MM.1S (cell line): ENCODE measurements at regions not wholly inside any gene's neighbourhood (a gene's known extent, or its start where the extent isn't known, plus 50 kb on each side); places are given as distances from the start of the nearest gene placed in this dataset.

Experiments used
- EZH2 ChIP-seq: fragments of 300-600 bp; sonication (generic); optimal IDR thresholded peaks from 2 replicates; pipeline ENCODE3; 2017; ENCODE audit warnings: low read depth, mild to moderate bottlenecking, antibody characterized with exemption, low read length, mixed read lengths
- TF ChIP-seq, protein P1 (sequence below): fragments of 300-600 bp; sonication (generic); IDR thresholded peaks from 2 replicates; pipeline ENCODE4 v1.5.1; 2016; ENCODE audit warnings: antibody characterized with exemption, low read length, mixed read lengths

DNA sequence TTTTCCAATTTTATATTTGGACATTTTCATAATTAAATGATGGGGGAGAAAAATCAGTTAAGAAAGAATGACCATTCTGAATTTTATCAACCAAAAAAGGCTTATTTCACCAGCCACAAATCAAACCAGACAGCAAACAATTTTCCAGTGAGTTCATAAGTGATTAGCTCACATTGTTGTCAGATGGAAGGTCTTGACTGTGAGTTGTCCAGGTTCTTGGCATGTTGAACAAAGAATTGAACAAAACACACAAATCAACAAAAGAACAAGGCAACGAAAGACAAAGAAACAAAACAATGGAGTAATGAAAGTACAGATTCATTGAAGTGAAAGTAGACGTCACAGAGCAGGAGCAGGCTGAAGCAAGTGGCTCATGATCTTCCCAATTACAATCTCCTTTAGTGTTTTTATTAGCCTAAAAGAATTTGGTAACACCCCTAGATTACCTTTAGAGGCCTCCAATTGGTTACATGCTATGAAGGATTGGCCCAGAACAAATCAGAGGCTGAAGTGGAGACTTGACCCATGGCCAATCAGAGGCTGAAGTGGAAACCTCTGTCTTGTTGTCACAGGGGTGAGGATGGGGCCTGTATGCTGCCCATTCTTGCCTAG, 248.7 kb downstream of the NEBL start:
- TF ChIP-seq, protein P1, sequence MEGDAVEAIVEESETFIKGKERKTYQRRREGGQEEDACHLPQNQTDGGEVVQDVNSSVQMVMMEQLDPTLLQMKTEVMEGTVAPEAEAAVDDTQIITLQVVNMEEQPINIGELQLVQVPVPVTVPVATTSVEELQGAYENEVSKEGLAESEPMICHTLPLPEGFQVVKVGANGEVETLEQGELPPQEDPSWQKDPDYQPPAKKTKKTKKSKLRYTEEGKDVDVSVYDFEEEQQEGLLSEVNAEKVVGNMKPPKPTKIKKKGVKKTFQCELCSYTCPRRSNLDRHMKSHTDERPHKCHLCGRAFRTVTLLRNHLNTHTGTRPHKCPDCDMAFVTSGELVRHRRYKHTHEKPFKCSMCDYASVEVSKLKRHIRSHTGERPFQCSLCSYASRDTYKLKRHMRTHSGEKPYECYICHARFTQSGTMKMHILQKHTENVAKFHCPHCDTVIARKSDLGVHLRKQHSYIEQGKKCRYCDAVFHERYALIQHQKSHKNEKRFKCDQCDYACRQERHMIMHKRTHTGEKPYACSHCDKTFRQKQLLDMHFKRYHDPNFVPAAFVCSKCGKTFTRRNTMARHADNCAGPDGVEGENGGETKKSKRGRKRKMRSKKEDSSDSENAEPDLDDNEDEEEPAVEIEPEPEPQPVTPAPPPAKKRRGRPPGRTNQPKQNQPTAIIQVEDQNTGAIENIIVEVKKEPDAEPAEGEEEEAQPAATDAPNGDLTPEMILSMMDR, result no peak
- no peak for TF ChIP-seq EZH2
